ENCODE measurements at regions not wholly inside any gene's neighbourhood (a gene's known extent, or its start where the extent isn't known, plus 50 kb on each side); places are given as distances from the start of the nearest gene placed in this dataset.

- no peak for DNase-seq
Measured at GRCh38 chr6:26198722-26199056, 111.5 kb downstream of the HFE start.

GRCh38 chr6:26199057-26199772 is 112.0 kb downstream of the HFE start:
- peak; percentile 90 for DNase-seq

GRCh38 chr6:26199773-26200764 is 112.8 kb downstream of the HFE start:
- DNase-seq, result no peak

- no peak for DNase-seq
Measured at GRCh38 chr6:26200918-26201721, 113.9 kb downstream of the HFE start.

- no peak for DNase-seq
Measured at GRCh38 chr6:26202201-26202611, 115.0 kb downstream of the HFE start.

GRCh38 chr6:26202811-26203583 is 115.8 kb downstream of the HFE start:
- no peak for DNase-seq

- DNase-seq, result peak; percentile 96
Measured at GRCh38 chr6:26204332-26205160, 117.3 kb downstream of the HFE start.

- DNase-seq, result peak; percentile 75
Measured at GRCh38 chr6:26205161-26205624, 118.0 kb downstream of the HFE start.

GRCh38 chr6:26205625-26206574 is 118.7 kb downstream of the HFE start:
- peak; percentile 60 for DNase-seq

- DNase-seq, result no peak
Measured at GRCh38 chr6:26206868-26207801, 119.9 kb downstream of the HFE start.

- no peak for DNase-seq
Measured at GRCh38 chr6:26211963-26212362, 124.7 kb downstream of the HFE start.

GRCh38 chr6:26213334-26214075 is 126.3 kb downstream of the HFE start:
- DNase-seq, result no peak

GRCh38 chr6:26214803-26215584 is 127.8 kb downstream of the HFE start:
- no peak for DNase-seq

GRCh38 chr6:26215585-26216358 is 128.5 kb downstream of the HFE start:
- DNase-seq, result no peak

- peak; percentile 93 for DNase-seq
Measured at GRCh38 chr6:26216359-26216885, 129.2 kb downstream of the HFE start.

All from GDM1 (cell line).